RPMI8226 (cell line): ENCODE measurements at regions not wholly inside any gene's neighbourhood (a gene's known extent, or its start where the extent isn't known, plus 50 kb on each side); places are given as distances from the start of the nearest gene placed in this dataset.
"Not testable (repeated sequence)": the region's sequence is repeated elsewhere in the genome, so short reads cannot be mapped to it uniquely, and the experiment has no call there.

Source experiments
- DNase-seq: peaks from one replicate; pipeline ENCODE4 v3.0.0-alpha.2; 2015

- no peak for DNase-seq
These were observed 267.2 kb upstream of the DIO3 start for GRCh38 chr14:101294136-101294535.

- DNase-seq = not testable (repeated sequence)
These were observed 261.5 kb upstream of the DIO3 start for GRCh38 chr14:101299781-101300180.

DNA sequence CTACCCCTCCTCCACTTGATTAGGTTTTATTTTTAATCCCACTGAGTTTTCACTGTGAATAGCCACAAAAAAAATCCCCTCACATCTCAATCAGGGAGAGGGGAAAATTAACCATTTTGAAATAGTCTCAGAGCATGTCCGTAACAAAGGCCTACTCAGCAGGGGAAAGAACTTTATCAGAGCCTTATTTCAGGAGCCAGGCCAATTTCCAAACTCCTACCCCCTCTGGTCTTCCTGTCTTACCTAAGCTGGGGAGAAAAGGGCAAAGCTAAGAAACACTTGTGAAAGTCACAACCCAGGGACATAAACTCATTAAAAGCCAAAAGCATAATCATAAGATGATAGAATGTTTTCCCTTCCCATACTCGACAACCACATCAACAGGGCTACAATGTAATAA, 260.3 kb upstream of the DIO3 start:
- no peak for DNase-seq

DNA sequence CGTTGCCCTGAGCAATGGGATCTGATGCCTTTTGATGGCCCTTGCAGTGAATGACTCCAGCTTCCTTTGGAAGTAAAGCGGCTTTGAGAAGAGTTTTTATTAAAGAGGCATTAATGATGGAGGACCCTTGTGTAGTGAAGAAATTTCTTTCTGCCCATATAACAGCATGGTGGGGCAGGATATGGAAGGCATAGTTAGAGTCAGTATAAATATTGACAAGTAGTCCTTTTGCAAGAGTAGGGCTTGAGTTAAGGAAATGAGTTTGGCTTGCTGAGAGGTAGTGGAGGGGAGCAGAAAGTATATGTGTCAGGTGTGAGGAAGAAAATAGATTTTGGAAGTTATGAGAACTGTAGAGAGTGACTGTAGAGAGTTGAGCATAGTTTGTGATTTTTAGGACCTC, 254.1 kb upstream of the DIO3 start:
- not testable (repeated sequence) for DNase-seq

DNA sequence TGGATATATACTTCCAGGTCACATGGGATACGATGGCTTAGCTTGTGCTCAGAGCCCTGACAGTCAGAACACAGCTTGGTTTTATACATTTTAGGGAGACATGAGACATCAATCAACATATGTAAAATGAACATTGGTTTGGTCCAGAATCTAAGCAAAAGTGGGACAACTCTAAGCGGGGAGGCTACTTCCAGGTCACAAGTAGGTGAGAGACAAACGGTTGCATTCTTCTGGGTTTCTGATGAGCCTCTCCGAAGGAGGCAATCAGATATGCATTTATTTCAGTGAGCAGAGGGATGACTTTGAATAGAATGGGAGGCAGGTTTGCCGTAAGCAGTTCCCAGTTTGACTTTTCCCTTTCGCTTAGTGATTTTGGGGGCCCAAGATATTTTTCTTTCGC, 250.1 kb upstream of the DIO3 start:
- DNase-seq = not testable (repeated sequence)

DNA sequence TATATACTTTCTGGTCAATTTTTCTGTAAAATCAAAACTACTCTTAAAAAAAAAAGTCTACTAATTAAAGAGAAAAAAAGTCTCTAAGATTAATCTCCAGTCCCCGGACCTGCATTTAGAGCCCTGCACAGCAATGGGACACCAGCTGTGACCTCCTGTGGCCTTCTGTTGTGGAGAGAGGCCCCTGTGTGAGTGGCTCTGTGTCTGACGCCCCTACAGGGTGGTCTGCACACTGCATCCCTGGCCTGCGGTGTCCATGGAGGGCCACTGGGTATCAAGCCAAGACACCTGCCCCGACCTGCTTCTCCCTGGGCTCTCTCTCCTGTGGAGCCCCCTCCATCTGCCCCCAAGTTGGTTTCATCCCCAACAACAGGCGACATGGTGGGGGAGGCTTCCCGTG, 248.0 kb upstream of the DIO3 start:
- DNase-seq = no peak

DNA sequence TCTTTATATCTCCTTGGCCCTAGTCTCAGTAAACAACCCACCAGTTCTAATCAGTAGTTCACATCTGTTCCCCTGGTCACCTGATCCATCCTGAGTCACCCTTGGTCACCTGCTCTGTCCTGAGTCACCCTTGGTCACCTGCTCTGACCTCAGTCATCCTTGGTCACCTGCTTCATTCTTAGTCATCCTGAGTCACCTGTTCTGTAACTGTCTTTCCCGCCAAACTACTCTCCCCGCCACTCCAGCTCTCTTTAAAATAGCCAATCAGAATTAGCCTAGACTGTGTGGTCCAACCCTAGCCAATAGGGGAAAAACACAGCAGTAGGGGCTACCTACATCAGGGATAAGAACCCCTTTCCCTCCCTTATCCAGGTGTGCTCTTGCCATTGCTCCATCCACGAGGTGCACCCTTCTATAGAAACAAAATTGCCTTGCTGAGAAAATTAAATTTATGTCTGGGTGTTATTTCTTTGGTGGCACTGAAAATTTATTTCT, 245.4 kb upstream of the DIO3 start:
- DNase-seq = no peak

- DNase-seq = no peak
These were observed 243.0 kb upstream of the DIO3 start for GRCh38 chr14:101318271-101318670.

DNA sequence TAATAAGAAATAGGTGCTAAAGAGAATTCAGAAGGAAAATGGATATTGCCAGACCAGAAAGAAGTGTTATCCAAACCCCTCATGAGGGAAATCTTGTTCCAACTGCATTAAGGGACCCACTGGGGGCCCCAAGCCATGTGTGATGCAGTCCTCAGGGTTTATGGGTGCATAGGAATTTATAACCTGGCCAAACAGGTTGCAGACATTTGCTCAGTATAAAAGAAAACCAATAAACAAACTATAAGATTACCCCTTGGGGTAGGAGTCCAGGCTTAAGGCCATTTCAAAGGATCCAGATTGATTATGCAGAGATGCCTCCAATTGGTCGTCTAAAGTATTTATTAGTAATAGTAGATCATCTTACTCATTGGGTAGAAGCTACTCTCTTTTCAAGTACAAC, 240.9 kb upstream of the DIO3 start:
- no peak for DNase-seq

DNA sequence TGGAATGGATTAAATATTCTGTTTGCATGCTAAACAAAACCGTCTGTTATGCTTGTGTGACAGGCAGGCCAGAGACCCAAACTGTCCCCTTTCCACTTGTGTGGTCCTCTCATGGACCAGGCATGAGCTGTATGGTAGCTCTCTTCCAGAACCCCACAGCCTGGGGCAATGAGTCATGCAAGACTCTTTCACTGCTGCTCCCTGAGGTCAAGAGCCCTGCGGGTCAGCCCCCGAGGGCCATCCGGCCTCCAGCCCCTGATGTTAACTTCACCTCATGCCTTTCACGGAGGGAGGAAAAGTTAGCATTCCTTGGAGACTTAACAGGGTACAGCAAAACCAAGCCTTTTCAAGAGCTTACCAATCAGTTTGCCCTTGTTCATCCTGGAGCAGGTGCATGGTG, 239.1 kb upstream of the DIO3 start:
- no peak for DNase-seq

GRCh38 chr14:101323111-101323510, 238.2 kb upstream of the DIO3 start:
- no peak for DNase-seq

GRCh38 chr14:101323614-101324235, 237.6 kb upstream of the DIO3 start:
- not testable (repeated sequence) for DNase-seq

GRCh38 chr14:101325319-101325718, 236.0 kb upstream of the DIO3 start:
- no peak for DNase-seq

- no peak for DNase-seq
These were observed 232.8 kb upstream of the DIO3 start for GRCh38 chr14:101328412-101329028.

GRCh38 chr14:101330416-101331140, 230.7 kb upstream of the DIO3 start:
- no peak for DNase-seq

DNA sequence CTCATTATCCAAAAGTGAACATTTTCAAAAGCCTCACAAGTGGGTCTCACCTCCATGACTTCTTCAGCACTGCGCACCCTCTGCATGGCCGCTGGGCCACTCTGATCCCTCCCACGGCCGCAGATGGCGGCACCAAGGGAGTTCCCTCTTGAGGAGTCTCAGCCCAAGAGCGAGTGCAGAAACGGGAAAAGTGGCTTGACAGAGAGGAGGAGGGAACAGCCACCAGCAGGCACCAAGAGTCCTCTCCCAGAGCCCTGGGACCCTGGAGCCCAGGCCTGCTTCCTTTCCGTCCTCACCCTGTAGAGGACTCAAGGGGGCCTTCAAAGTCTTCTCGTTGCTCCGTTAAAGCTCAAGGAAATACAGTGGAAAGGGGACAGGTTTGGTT, 230.2 kb upstream of the DIO3 start:
- DNase-seq = no peak

DNA sequence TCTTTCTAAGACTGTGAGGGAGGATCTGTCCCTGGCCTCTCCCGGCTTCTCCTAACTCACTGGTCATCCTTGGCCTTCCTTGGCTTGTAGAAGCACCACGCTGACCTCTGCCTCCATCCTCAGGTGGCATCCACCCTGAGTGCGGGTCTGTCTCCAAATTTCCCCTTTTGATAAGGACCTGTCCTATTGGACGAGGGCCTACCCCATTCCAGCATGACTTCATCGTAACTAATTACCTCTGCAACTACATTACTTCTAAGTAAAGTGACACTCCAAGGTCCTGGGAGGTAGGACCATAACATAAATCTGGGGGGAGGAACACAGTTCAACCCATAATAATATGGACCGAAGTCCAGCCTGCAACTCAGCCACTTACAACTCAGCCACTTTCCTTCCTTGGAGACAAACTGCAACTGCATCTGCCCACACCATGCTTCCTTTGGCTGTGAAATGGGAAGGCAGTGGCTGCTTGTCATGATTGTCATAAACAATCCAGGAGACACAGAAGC, 229.6 kb upstream of the DIO3 start:
- no peak for DNase-seq

- no peak for DNase-seq
These were observed 229.0 kb upstream of the DIO3 start for GRCh38 chr14:101332281-101332680.

DNA sequence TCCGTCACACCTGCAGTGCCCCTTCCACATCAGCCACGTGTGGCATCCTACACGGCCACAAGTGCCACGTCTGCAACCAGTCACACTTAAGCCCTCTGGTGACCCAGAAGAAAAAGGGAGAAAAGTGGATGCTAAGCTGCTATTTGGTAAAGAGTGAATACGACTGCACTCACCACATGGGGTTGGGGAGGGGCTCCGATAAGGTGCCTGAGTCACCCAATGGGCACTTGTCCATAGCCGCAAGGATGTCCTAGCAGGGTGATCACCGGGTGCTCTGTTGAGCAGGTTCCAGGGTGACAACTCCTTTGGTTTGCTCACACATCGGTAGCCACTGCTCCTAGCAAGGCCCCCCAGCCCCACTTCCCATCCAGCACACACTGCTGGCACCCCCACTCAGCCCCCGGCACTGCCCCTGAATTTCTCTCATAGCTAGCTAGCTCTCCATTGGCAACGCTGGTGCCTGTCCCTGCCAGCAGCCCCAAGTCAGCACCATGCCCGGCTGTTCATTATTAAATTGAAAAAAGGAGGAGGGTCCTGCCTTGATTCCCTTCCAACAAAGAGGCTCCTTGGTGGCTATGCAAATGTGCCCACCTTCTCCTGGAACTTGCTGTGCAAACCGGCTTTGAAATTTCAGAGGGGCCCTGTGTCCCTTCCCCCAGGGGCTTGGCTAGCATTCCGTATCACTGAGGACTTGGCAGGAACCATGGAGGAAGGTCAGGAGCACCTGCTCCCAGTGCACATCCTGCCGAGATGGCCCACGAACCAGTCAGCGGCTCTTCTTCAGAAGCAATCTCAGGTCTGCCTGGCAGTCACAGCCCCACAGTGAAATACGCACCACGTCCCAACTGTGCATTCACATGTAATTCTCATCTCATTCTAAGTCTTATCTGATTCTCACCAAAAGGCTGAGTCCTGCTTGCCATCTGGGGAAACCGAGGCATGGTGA, 227.7 kb upstream of the DIO3 start:
- no peak for DNase-seq

DNA sequence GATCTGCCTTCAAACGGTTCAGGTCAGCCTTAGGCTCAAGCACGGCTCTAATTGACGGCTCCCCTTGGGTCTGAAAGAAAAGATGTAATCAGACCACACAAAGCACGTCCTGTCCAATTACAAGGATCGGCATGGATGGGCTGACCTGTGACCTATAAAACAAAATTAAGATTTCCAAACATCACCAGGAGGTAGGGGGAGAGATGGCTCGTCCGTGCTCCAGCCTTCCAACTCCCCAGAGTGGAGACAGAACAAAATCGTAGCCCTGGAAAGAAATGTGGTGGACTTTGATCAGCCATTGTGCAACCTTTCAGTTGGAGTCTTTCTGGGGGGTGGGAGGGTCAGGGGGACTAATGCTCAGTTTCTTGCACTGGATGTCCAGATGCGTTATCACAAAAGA, 226.6 kb upstream of the DIO3 start:
- no peak for DNase-seq

DNA sequence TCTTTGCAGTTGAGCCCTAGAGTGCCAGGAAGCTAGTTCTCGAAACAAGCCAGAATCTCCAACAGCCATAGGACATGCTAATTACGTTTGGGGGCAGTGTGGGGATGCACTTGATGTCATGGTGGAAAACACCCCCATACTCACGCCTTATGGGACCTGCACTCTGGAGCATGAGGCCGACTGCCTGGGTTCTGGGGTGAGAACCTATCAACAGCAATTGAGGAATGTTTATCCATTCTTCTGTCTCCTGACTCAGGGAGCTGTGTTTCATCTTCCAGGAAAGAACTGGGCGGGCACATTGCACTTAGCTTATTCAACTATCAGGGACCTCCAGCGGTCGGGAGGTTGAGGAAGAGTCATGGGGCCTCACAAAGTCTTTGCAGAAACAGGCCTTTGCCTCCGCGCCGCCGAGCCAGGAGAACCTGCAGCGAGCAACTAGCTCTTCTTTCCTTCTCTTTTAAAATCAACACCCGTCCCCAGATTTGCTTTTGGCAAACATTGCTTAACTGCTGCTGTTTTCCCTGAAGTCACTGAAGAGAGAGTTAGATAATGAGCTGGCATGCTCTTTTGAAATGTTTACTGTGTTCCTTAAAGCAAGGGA, 226.1 kb upstream of the DIO3 start:
- DNase-seq = no peak

- no peak for DNase-seq
These were observed 225.1 kb upstream of the DIO3 start for GRCh38 chr14:101336183-101336582.
